Nephron (organoid): ENCODE measurements at regions not wholly inside any gene's neighbourhood (a gene's known extent, or its start where the extent isn't known, plus 50 kb on each side); places are given as distances from the start of the nearest gene placed in this dataset.

Source experiments
- H3K27ac Mint-ChIP-seq, 3 experiments: 2 replicates each; pipeline ENCODE4 v1.8.0; 2020; ENCODE audit warnings: mixed read lengths in 3 of 3, mild to moderate bottlenecking in 2 of 3, moderate library complexity in 1 of 3
- H3K27me3 Mint-ChIP-seq: 2 replicates; pipeline ENCODE4 v1.8.0; 2021; ENCODE audit warnings: low read depth, mild to moderate bottlenecking, moderate library complexity, mixed read lengths
- H3K36me3 Mint-ChIP-seq: 2 replicates; pipeline ENCODE4 v1.8.0; 2020; ENCODE audit warnings: low read depth, mixed read lengths
- H3K4me1 Mint-ChIP-seq: 2 replicates; pipeline ENCODE4 v1.8.0; 2020; ENCODE audit warnings: mixed read lengths
- H3K4me3 Mint-ChIP-seq, 3 experiments: 2 replicates each; pipeline ENCODE4 v1.8.0; 2020; ENCODE audit warnings: mild to moderate bottlenecking in 3 of 3, mixed read lengths in 3 of 3, moderate library complexity in 2 of 3
- H3K9me3 Mint-ChIP-seq: 2 replicates; pipeline ENCODE4 v1.8.0; 2020; ENCODE audit warnings: mixed read lengths
- TF ChIP-seq, protein P1 (sequence below), 3 experiments: fragments of 200-600 bp; sonication (generic); IDR thresholded peaks; one replicate each; pipeline ENCODE4 v1.5.0; 2021; ENCODE audit warnings: antibody characterized with exemption in 3 of 3; ENCODE audit not compliant: unreplicated experiment in 3 of 3

- Mint-ChIP-seq H3K36me3 (no peaks in the 10 kb centered on the region), H3K4me1 (no peaks in the 10 kb centered on the region), H3K9me3 (no peaks in the 10 kb centered on the region), H3K4me3 (no peak overlapping the region), H3K27ac (no peak overlapping the region), H3K27me3 (peaks cover 44% of the 10 kb centered on the region)
- TF ChIP-seq, protein P1, sequence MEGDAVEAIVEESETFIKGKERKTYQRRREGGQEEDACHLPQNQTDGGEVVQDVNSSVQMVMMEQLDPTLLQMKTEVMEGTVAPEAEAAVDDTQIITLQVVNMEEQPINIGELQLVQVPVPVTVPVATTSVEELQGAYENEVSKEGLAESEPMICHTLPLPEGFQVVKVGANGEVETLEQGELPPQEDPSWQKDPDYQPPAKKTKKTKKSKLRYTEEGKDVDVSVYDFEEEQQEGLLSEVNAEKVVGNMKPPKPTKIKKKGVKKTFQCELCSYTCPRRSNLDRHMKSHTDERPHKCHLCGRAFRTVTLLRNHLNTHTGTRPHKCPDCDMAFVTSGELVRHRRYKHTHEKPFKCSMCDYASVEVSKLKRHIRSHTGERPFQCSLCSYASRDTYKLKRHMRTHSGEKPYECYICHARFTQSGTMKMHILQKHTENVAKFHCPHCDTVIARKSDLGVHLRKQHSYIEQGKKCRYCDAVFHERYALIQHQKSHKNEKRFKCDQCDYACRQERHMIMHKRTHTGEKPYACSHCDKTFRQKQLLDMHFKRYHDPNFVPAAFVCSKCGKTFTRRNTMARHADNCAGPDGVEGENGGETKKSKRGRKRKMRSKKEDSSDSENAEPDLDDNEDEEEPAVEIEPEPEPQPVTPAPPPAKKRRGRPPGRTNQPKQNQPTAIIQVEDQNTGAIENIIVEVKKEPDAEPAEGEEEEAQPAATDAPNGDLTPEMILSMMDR (IDR thresholded peaks at IDR 0.05; ENCODE audit: unreplicated experiment in 3 of 3): no peak
These were observed 307.3 kb upstream of the IRX1 start for GRCh38 chr5:3288325-3288724.

- no peaks in the 10 kb centered on the region for H3K9me3 Mint-ChIP-seq
- H3K27me3 Mint-ChIP-seq: peaks cover 49% of the 10 kb centered on the region
- no peaks in the 10 kb centered on the region for H3K4me1 Mint-ChIP-seq
- no peak overlapping the region for H3K27ac Mint-ChIP-seq
- H3K4me3 Mint-ChIP-seq: no peak overlapping the region
- no peaks in the 10 kb centered on the region for H3K36me3 Mint-ChIP-seq
- TF ChIP-seq, protein P1 (IDR thresholded peaks at IDR 0.05; ENCODE audit: unreplicated experiment in 3 of 3): no peak
These were observed 308.1 kb upstream of the IRX1 start for GRCh38 chr5:3287516-3287915.

DNA sequence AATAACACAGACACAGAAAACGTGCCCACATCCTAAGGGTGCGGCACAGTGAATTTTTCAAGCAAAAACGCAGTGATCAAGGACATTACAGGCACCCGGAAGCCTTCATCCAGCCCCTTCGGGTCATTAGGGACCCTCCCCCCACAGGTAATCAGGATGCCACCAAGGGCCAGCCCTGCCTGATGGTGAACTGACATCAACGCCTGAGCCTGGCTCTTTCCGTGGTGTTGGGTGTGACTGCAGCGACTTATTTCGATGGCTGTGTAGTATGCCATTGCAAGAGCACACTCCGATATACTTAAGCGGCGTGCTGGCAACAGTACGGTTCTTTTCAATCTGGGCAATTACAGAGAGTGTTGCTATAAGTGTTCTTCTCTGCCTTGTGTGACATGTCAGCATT is 310.0 kb upstream of the IRX1 start:
- Mint-ChIP-seq H3K4me1 (no peaks in the 10 kb centered on the region), H3K4me3 (no peak overlapping the region), H3K27me3 (peaks cover 59% of the 10 kb centered on the region), H3K27ac (no peak overlapping the region), H3K9me3 (no peaks in the 10 kb centered on the region), H3K36me3 (no peaks in the 10 kb centered on the region)
- TF ChIP-seq, protein P1 (IDR thresholded peaks at IDR 0.05; ENCODE audit: unreplicated experiment in 3 of 3): no peak

DNA sequence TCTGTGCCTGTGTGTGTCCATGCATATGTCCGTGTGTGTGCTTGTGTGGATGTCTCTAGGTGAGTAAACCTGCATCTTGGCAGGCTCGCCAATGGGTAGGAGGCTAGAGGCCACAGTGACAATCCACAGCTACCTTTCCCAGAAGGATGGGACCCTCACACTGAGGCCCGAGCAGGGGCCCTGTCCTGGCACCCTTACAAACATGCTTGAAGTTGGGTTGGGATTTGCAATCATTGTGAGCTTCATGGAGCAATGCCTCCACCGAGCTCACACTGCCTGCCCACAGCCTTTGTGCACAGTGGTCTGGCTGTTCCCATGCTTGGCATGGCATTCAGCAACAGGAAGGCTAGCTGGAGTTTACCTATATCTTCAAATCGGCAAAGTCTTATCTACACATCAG is 311.1 kb upstream of the IRX1 start:
- Mint-ChIP-seq H3K36me3 (no peaks in the 10 kb centered on the region), H3K27ac (no peak overlapping the region), H3K4me1 (no peaks in the 10 kb centered on the region), H3K9me3 (no peaks in the 10 kb centered on the region), H3K27me3 (peaks cover 57% of the 10 kb centered on the region), H3K4me3 (no peak overlapping the region)
- TF ChIP-seq, protein P1 (IDR thresholded peaks at IDR 0.05; ENCODE audit: unreplicated experiment in 3 of 3): no peak

GRCh38 chr5:3282841-3283240 is 312.8 kb upstream of the IRX1 start:
- TF ChIP-seq, protein P1 (IDR thresholded peaks at IDR 0.05; ENCODE audit: unreplicated experiment in 3 of 3): no peak
- Mint-ChIP-seq H3K27me3 (peaks cover 51% of the 10 kb centered on the region), H3K9me3 (no peaks in the 10 kb centered on the region), H3K4me1 (no peaks in the 10 kb centered on the region), H3K4me3 (no peak overlapping the region), H3K36me3 (no peaks in the 10 kb centered on the region), H3K27ac (no peak overlapping the region)

DNA sequence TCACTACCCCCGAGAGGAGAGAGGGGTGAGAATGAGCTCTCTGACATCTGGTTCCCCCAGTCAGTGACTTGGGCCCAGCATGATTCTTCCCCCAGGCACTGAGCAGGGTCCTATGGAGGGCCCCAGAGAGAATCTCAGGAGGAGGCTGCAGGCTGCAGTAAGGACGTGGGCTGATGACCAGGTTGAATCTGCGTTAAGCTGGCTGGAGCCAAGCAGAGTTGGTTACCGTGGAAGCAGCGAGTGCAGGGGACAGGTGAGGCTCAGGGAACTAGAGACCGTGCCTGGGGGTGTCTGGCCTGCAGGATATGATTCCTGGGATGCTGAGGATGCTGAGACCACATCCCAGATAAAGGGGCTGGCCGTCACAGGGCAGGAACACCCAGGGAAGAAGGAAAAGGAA is 314.3 kb upstream of the IRX1 start:
- Mint-ChIP-seq H3K27ac (no peak overlapping the region), H3K9me3 (no peaks in the 10 kb centered on the region), H3K4me1 (no peaks in the 10 kb centered on the region), H3K27me3 (peaks cover 47% of the 10 kb centered on the region), H3K4me3 (no peak overlapping the region), H3K36me3 (no peaks in the 10 kb centered on the region)
- TF ChIP-seq, protein P1 (IDR thresholded peaks at IDR 0.05; ENCODE audit: unreplicated experiment in 3 of 3): no peak
